ENCODE measurements at regions not wholly inside any gene's neighbourhood (a gene's known extent, or its start where the extent isn't known, plus 50 kb on each side); places are given as distances from the start of the nearest gene placed in this dataset.

- no peak for DNase-seq (ENCODE audit: low spot score)
- in situ Hi-C loops (cut with MboI; ENCODE audit: low pct_unique_long_range_greater_than_20kb, low sequenced_read_pairs, unreplicated experiment): no loop called here
- TF ChIP-seq CTCF (IDR thresholded peaks at IDR 0.05; ENCODE audit: extremely low read depth, insufficient read depth, missing control alignments): no peak
Measured at GRCh38 chr2:6589150-6589549, 276.6 kb downstream of the CMPK2 start.

- no peak for TF ChIP-seq CTCF (IDR thresholded peaks at IDR 0.05; ENCODE audit: extremely low read depth, insufficient read depth, missing control alignments)
- DNase-seq (ENCODE audit: low spot score): no peak
- in situ Hi-C loops (cut with MboI; ENCODE audit: low pct_unique_long_range_greater_than_20kb, low sequenced_read_pairs, unreplicated experiment): no loop called here
Measured at GRCh38 chr2:6590442-6590841, 275.3 kb downstream of the CMPK2 start.

- DNase-seq (ENCODE audit: low spot score): no peak
- no peak for TF ChIP-seq CTCF (IDR thresholded peaks at IDR 0.05; ENCODE audit: extremely low read depth, insufficient read depth, missing control alignments)
- in situ Hi-C loops (cut with MboI; ENCODE audit: low pct_unique_long_range_greater_than_20kb, low sequenced_read_pairs, unreplicated experiment): no loop called here
Measured at GRCh38 chr2:6602471-6602870, 263.2 kb downstream of the CMPK2 start.

GRCh38 chr2:6605836-6606505 lies 259.7 kb downstream of the CMPK2 start:
- DNase-seq (ENCODE audit: low spot score): no peak
- TF ChIP-seq CTCF (IDR thresholded peaks at IDR 0.05; ENCODE audit: extremely low read depth, insufficient read depth, missing control alignments): no peak
- in situ Hi-C loops (cut with MboI; ENCODE audit: low pct_unique_long_range_greater_than_20kb, low sequenced_read_pairs, unreplicated experiment): no loop called here

- DNase-seq (ENCODE audit: low spot score): no peak
- in situ Hi-C loops (cut with MboI; ENCODE audit: low pct_unique_long_range_greater_than_20kb, low sequenced_read_pairs, unreplicated experiment): no loop called here
- no peak for TF ChIP-seq CTCF (IDR thresholded peaks at IDR 0.05; ENCODE audit: extremely low read depth, insufficient read depth, missing control alignments)
Measured at GRCh38 chr2:6617794-6618193, 247.9 kb downstream of the CMPK2 start.

- TF ChIP-seq CTCF (IDR thresholded peaks at IDR 0.05; ENCODE audit: extremely low read depth, insufficient read depth, missing control alignments): no peak
- in situ Hi-C loops (cut with MboI; ENCODE audit: low pct_unique_long_range_greater_than_20kb, low sequenced_read_pairs, unreplicated experiment): no loop called here
- DNase-seq (ENCODE audit: low spot score): no peak
Measured at GRCh38 chr2:6618201-6618600, 247.5 kb downstream of the CMPK2 start.

Measured in GM13977 (cell line).